H9 (cell line): ENCODE measurements at regions not wholly inside any gene's neighbourhood (a gene's known extent, or its start where the extent isn't known, plus 50 kb on each side); places are given as distances from the start of the nearest gene placed in this dataset.

ENCODE experiments used
- DNase-seq: peaks from one replicate; pipeline ENCODE4 v3.0.0-alpha.2; 2017
- H2AFZ ChIP-seq: one replicate; pipeline ENCODE4 v1.6.1; 2013; ENCODE audit warnings: mild to moderate bottlenecking, low read length, control low read depth, moderate library complexity
- H2AK5ac ChIP-seq: 2 replicates; pipeline ENCODE4 v1.6.1; 2013; ENCODE audit warnings: low read length, control low read depth, mixed read lengths; ENCODE audit not compliant: insufficient read length
- H2BK120ac ChIP-seq: one replicate; pipeline ENCODE4 v1.6.1; 2013; ENCODE audit warnings: low read depth, mild to moderate bottlenecking, low read length, control low read depth, inconsistent platforms; ENCODE audit not compliant: poor library complexity, severe bottlenecking
- H2BK12ac ChIP-seq: 2 replicates; pipeline ENCODE4 v1.6.1; 2013; ENCODE audit warnings: low read length, control low read depth, mixed read lengths, low read depth; ENCODE audit not compliant: insufficient read length
- H2BK15ac ChIP-seq: 2 replicates; pipeline ENCODE4 v1.6.1; 2013; ENCODE audit warnings: low read depth, low read length, control low read depth
- H2BK20ac ChIP-seq: one replicate; pipeline ENCODE4 v1.6.1; 2013; ENCODE audit warnings: low read depth, mild to moderate bottlenecking, low read length, control low read depth, inconsistent platforms; ENCODE audit not compliant: poor library complexity, severe bottlenecking
- H2BK5ac ChIP-seq: 2 replicates; pipeline ENCODE4 v1.6.1; 2013; ENCODE audit warnings: low read length, control low read depth, mixed read lengths; ENCODE audit not compliant: insufficient read length
- H3K14ac ChIP-seq: 2 replicates; pipeline ENCODE4 v1.6.1; 2013; ENCODE audit warnings: low read length, control low read depth; ENCODE audit not compliant: insufficient read depth
- H3K18ac ChIP-seq: 2 replicates; pipeline ENCODE4 v1.6.1; 2013; ENCODE audit warnings: low read depth, mild to moderate bottlenecking, mixed read lengths, low read length, control low read depth; ENCODE audit not compliant: insufficient read length
- H3K23ac ChIP-seq: 2 replicates; pipeline ENCODE4 v1.6.1; 2013; ENCODE audit warnings: low read length, control low read depth, mixed read lengths, low read depth; ENCODE audit not compliant: insufficient read length
- H3K23me2 ChIP-seq: 2 replicates; pipeline ENCODE4 v1.6.1; 2013; ENCODE audit warnings: low read depth, mild to moderate bottlenecking, mixed read lengths, low read length, control low read depth; ENCODE audit not compliant: insufficient read length, poor library complexity, severe bottlenecking
- H3K27ac ChIP-seq: 2 replicates; pipeline ENCODE4 v1.5.1; 2013; ENCODE audit warnings: low read length, control low read depth, mixed read lengths, low read depth; ENCODE audit not compliant: insufficient read length
- H3K27me3 ChIP-seq: 2 replicates; pipeline ENCODE4 v1.6.1; 2013; ENCODE audit warnings: low read length, control low read depth, inconsistent platforms; ENCODE audit not compliant: insufficient read depth
- H3K4ac ChIP-seq: 2 replicates; pipeline ENCODE4 v1.6.1; 2013; ENCODE audit warnings: low read depth, mild to moderate bottlenecking, control low read depth, inconsistent platforms, low read length, moderate library complexity
- H3K4me1 ChIP-seq: 2 replicates; pipeline ENCODE4 v1.6.1; 2013; ENCODE audit warnings: low read length, control low read depth, inconsistent platforms; ENCODE audit not compliant: insufficient read depth
- H3K4me2 ChIP-seq: 2 replicates; pipeline ENCODE4 v1.6.1; 2013; ENCODE audit warnings: low read length, control low read depth, mixed read lengths; ENCODE audit not compliant: insufficient read length, insufficient read depth
- H3K56ac ChIP-seq: 2 replicates; pipeline ENCODE4 v1.6.1; 2013; ENCODE audit warnings: low read depth, mild to moderate bottlenecking, mixed read lengths, low read length, control low read depth; ENCODE audit not compliant: insufficient read length
- H3K79me1 ChIP-seq: 2 replicates; pipeline ENCODE4 v1.6.1; 2013; ENCODE audit warnings: low read depth, mild to moderate bottlenecking, moderate library complexity, low read length, control low read depth, inconsistent platforms; ENCODE audit not compliant: insufficient read depth, poor library complexity, severe bottlenecking
- H3K79me2 ChIP-seq: 2 replicates; pipeline ENCODE4 v1.6.1; 2013; ENCODE audit warnings: low read length, control low read depth, inconsistent platforms; ENCODE audit not compliant: insufficient read depth
- H3K9ac ChIP-seq: 2 replicates; pipeline ENCODE4 v1.6.1; 2013; ENCODE audit warnings: low read length, control low read depth, mixed read lengths; ENCODE audit not compliant: insufficient read length; ENCODE audit errors: extremely low read depth
- H3K9me3 ChIP-seq: one replicate; pipeline ENCODE4 v1.6.1; 2013; ENCODE audit warnings: low read depth, low read length, inconsistent platforms; ENCODE audit not compliant: control insufficient read depth
- H3T11ph ChIP-seq: one replicate; pipeline ENCODE4 v1.6.1; 2013; ENCODE audit warnings: mild to moderate bottlenecking, low read length, control low read depth, inconsistent platforms
- H4K20me1 ChIP-seq: one replicate; pipeline ENCODE4 v1.6.1; 2013; ENCODE audit not compliant: control insufficient read depth, insufficient read length, insufficient read depth
- H4K5ac ChIP-seq: 2 replicates; pipeline ENCODE4 v1.6.1; 2013; ENCODE audit warnings: low read depth, mild to moderate bottlenecking, mixed read lengths, low read length, control low read depth; ENCODE audit not compliant: insufficient read length
- H4K8ac ChIP-seq: replicated peaks from 2 replicates; pipeline ENCODE4 v1.6.1; 2013; ENCODE audit warnings: low read length, control low read depth, mixed read lengths, low read depth; ENCODE audit not compliant: insufficient read length
- H4K91ac ChIP-seq: 2 replicates; pipeline ENCODE4 v1.6.1; 2013; ENCODE audit warnings: low read depth, mild to moderate bottlenecking, moderate library complexity, mixed read lengths, low read length, control low read depth; ENCODE audit not compliant: insufficient read length
- H3K27ac Mint-ChIP-seq, 3 experiments: 2 replicates in 2 of 3; 3 replicates in 1 of 3; pipeline ENCODE4 v1.8.0; 2020 to 2021; ENCODE audit warnings: mixed read lengths in 3 of 3, mild to moderate bottlenecking in 1 of 3, moderate library complexity in 1 of 3
- H3K27me3 Mint-ChIP-seq: 2 replicates; pipeline ENCODE4 v1.8.0; 2021; ENCODE audit warnings: low read depth, mild to moderate bottlenecking, moderate library complexity, mixed read lengths
- H3K36me3 Mint-ChIP-seq, 3 experiments: 2 replicates in 2 of 3; 3 replicates in 1 of 3; pipeline ENCODE4 v1.8.0; 2020 to 2021; ENCODE audit warnings: low read depth in 3 of 3, mixed read lengths in 3 of 3; ENCODE audit not compliant: insufficient read depth in 1 of 3
- H3K4me1 Mint-ChIP-seq, 2 experiments: 2 replicates each; pipeline ENCODE4 v1.8.0; 2020; ENCODE audit warnings: mixed read lengths in 2 of 2
- H3K4me3 Mint-ChIP-seq, 2 experiments: 2 replicates in 1 of 2; 3 replicates in 1 of 2; pipeline ENCODE4 v1.8.0; 2020 to 2021; ENCODE audit warnings: mild to moderate bottlenecking in 2 of 2, mixed read lengths in 2 of 2, moderate library complexity in 1 of 2
- H3K9me3 Mint-ChIP-seq, 2 experiments: 2 replicates in 1 of 2; 3 replicates in 1 of 2; pipeline ENCODE4 v1.8.0; 2020; ENCODE audit warnings: mild to moderate bottlenecking in 2 of 2, mixed read lengths in 2 of 2, moderate library complexity in 1 of 2
- WGBS: extraction: QIAGEN DNeasy Blood & Tissue Kit; methylation state at CpG from one replicate; pipeline ENCODE4 v1.1.7; 2013; ENCODE audit warnings: missing lambda C conversion rate, low lambda C conversion rate, mixed read lengths; ENCODE audit not compliant: insufficient read length; ENCODE audit errors: extremely low coverage; 5-methylcytosine and 5-hydroxymethylcytosine counted together
- TF ChIP-seq, protein P1 (sequence below): fragments of 200-600 bp; sonication (generic); conservative IDR thresholded peaks from 3 replicates; pipeline ENCODE4 v1.8.0; 2021; ENCODE audit warnings: antibody characterized with exemption, mild to moderate bottlenecking

GRCh38 chr6:2476376-2476775 is 231.0 kb upstream of the GMDS start:
- Histone ChIP-seq H3K9me3 (no peaks in the 10 kb centered on the region), H4K20me1 (no peaks in the 10 kb centered on the region), H2AK5ac (no peak overlapping the region), H2BK15ac (no peak overlapping the region), H3K56ac (no peak overlapping the region), H3K4ac (no peak overlapping the region), H3K27me3 (no peaks in the 10 kb centered on the region), H2BK120ac (no peak overlapping the region), H3K79me2 (no peaks in the 10 kb centered on the region), H2BK20ac (no peak overlapping the region), H3T11ph (no peak overlapping the region), H3K23ac (no peak overlapping the region), H3K18ac (no peak overlapping the region), H3K4me1 (no peaks in the 10 kb centered on the region), H2BK5ac (no peak overlapping the region), H3K14ac (no peak overlapping the region), H2BK12ac (no peak overlapping the region), H3K27ac (no peak overlapping the region), H2AFZ (no peak overlapping the region), H3K23me2 (no peaks in the 10 kb centered on the region), H3K4me2 (no peak overlapping the region), H3K79me1 (no peaks in the 10 kb centered on the region), H4K91ac (no peak overlapping the region), H3K9ac (no peak overlapping the region), H4K8ac (no peak overlapping the region), H4K5ac (no peak overlapping the region)
- no CpG with 5 or more reads among the region's 4 CpGs for WGBS
- Mint-ChIP-seq H3K4me1 (no peaks in the 10 kb centered on the region), H3K27ac (no peak overlapping the region), H3K9me3 (no peaks in the 10 kb centered on the region), H3K27me3 (no peaks in the 10 kb centered on the region; the same call in 1 of the 2 replicates), H3K36me3 (no peaks in the 10 kb centered on the region), H3K4me3 (no peak overlapping the region)
- TF ChIP-seq, protein P1, sequence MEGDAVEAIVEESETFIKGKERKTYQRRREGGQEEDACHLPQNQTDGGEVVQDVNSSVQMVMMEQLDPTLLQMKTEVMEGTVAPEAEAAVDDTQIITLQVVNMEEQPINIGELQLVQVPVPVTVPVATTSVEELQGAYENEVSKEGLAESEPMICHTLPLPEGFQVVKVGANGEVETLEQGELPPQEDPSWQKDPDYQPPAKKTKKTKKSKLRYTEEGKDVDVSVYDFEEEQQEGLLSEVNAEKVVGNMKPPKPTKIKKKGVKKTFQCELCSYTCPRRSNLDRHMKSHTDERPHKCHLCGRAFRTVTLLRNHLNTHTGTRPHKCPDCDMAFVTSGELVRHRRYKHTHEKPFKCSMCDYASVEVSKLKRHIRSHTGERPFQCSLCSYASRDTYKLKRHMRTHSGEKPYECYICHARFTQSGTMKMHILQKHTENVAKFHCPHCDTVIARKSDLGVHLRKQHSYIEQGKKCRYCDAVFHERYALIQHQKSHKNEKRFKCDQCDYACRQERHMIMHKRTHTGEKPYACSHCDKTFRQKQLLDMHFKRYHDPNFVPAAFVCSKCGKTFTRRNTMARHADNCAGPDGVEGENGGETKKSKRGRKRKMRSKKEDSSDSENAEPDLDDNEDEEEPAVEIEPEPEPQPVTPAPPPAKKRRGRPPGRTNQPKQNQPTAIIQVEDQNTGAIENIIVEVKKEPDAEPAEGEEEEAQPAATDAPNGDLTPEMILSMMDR: no peak
- DNase-seq: no peak
